D721Med (cell line): ENCODE measurements at regions not wholly inside any gene's neighbourhood (a gene's known extent, or its start where the extent isn't known, plus 50 kb on each side); places are given as distances from the start of the nearest gene placed in this dataset.

Source experiments
- DNase-seq: peaks from one replicate; pipeline ENCODE4 v3.0.0; 2011; ENCODE audit warnings: low spot score; ENCODE audit not compliant: insufficient read length
- FAIRE-seq: peaks from 2 replicates; lab custom pipeline; 2011; peaks lifted over from hg19 to GRCh38; lab: Jason Lieb, UNC
- TF ChIP-seq, protein P1 (sequence below): IDR thresholded peaks from 2 replicates; pipeline ENCODE4 v1.5.1; 2012; ENCODE audit warnings: mild to moderate bottlenecking, control low read depth; ENCODE audit not compliant: insufficient read depth; ENCODE audit errors: missing control alignments

DNA sequence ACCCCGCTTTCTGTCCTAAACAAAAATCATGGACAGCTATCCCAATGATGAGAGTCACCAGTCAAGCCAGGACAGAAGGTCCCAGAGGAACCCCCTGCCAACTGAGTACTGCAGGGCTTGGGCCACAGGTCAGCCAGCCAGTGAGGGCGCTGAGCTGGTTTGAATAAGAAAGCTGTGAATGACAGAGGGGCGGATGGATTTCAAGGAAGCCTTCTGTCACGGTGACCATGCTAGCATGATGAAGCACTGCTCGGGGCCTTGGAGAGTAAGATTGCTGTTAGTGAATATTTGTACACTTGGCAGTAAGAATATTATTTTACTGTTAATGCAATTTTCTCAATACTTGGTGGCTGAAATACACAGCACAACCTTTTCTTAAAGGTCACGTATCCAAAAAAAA, 734.0 kb upstream of the NR2F2 start:
- TF ChIP-seq, protein P1, sequence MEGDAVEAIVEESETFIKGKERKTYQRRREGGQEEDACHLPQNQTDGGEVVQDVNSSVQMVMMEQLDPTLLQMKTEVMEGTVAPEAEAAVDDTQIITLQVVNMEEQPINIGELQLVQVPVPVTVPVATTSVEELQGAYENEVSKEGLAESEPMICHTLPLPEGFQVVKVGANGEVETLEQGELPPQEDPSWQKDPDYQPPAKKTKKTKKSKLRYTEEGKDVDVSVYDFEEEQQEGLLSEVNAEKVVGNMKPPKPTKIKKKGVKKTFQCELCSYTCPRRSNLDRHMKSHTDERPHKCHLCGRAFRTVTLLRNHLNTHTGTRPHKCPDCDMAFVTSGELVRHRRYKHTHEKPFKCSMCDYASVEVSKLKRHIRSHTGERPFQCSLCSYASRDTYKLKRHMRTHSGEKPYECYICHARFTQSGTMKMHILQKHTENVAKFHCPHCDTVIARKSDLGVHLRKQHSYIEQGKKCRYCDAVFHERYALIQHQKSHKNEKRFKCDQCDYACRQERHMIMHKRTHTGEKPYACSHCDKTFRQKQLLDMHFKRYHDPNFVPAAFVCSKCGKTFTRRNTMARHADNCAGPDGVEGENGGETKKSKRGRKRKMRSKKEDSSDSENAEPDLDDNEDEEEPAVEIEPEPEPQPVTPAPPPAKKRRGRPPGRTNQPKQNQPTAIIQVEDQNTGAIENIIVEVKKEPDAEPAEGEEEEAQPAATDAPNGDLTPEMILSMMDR, result no peak
- FAIRE-seq (no peak), DNase-seq (no peak)

DNA sequence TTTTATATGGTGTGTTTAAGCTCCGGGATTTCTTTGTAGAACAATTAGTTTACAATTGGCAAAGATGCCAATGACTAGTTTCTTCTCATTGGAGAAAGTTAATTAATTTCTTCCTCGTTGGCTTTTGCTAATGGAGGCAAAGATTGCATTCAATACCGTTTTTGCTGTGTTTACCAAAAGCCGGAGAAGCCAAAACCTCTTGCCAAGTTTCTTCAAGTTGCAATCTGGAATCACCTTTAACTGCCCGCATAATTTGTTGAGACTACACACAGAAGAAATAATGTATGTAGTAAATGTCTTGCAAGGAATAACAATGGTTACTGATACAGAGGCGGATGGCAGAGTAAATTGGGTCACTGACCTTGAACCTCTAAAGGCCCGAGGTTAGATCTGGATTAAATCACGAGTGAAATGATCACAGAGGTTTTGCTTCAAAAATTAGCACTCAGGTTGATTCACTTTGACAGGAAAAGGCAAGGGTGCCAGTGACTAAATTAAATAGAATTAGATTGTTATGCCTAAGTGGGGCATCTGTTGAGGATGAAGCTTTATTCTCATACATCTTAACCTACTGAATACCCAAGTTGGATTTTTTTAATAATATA, 732.1 kb upstream of the NR2F2 start:
- no peak for DNase-seq
- TF ChIP-seq, protein P1, result no peak
- FAIRE-seq, result no peak

DNA sequence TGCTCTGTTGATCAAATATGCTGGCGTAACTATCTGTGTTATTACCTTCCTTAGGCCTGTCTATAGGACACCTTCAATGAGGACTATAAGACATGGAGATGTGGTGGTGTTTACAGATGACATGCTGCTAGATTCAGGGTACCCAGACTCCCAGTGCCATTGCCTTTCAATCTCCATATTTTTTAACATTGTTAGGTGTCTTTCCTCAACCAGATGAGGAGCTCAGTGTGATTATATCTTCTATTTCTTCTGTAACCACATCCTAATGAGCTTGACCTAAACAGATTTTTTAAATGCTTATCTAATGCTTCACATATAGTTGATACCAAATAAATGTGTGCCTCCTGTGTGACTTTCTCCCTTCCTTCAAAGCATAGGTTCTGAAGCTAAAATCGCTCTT, 730.1 kb upstream of the NR2F2 start:
- TF ChIP-seq, protein P1, result no peak
- FAIRE-seq, result no peak
- DNase-seq, result no peak

DNA sequence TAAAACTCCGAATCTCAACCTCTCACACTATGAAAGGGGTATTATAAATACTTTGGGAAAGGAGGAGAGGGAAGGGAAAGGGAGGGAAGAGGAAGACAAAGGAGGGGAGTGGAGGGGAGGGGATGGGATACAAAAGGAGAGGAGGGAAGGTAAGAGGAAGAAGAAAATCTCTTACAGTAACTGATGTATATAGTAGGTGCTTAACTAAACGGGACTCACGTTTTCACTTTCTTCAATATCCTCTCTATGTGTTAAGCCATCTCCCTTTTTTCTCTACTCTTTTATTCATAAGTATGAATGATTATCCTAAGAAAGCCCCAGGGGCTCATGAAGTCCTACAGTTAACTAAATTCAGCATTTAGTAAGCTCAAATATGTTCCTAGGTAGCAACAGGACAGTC, 729.6 kb upstream of the NR2F2 start:
- FAIRE-seq (no peak), DNase-seq (no peak)
- TF ChIP-seq, protein P1, result no peak

DNA sequence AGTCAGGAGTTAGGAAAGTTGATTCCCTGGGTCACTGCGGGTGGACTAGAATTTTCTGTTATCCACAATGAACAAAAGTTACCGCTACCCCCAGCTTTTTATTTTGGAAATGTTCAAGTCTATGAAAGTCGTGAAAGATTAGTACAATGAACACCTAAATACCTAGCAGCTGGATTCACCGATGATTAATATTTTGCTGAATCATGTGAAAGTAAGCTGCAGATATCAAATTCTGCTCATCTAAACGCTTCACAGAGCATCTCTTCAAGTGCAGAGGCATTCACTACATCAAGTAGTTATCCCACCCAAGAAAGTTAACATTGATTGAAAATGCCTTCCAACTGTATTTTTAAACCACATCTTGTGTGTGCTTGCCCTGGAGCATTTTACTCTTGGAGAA, 729.0 kb upstream of the NR2F2 start:
- no peak for FAIRE-seq
- no peak for DNase-seq
- TF ChIP-seq, protein P1, result no peak

DNA sequence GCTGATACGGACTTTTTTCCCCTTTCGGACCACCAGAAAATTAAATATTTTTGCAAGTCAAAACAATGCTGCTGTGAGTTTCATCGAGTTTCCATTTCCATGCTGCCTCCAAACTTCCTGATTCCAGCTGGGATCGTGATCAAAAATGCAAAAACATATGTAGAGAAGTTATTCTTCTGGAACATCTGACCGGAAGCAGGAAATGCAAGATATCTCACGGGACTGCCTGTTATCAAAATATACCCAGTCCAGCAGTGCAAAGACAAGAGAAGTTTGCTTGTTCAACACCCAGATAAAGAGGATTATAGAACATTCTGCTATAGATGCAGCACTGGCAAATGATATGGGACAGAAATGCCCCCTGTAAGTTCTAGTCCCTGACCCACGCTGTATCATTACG, 726.7 kb upstream of the NR2F2 start:
- TF ChIP-seq, protein P1, result no peak
- no peak for DNase-seq
- FAIRE-seq, result no peak

DNA sequence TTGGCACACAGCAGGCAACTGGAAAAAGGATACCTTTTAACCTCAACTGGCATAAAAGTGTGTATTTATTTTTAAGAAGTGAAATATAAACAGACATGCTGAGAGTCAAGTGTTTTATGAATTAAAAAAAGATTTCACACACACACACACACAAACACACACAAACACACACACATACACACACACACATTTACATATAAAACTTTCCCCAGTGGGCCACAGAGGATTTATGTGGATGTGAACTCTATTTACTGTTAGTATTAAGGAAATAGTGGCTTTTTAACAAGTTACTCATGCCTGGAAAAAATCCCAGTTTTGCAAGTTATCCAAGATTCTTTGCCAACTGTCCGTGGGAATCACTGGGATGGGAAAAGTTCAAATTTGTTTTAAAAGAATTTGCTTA, 725.9 kb upstream of the NR2F2 start:
- no peak for FAIRE-seq
- TF ChIP-seq, protein P1, result no peak
- no peak for DNase-seq
